Kidney tubule cell (primary cell): ENCODE measurements at regions not wholly inside any gene's neighbourhood (a gene's known extent, or its start where the extent isn't known, plus 50 kb on each side); places are given as distances from the start of the nearest gene placed in this dataset.

Experiments
- DNase-seq: peaks from one replicate; pipeline ENCODE4 v3.0.0-alpha.2; 2018; ENCODE audit warnings: low spot score

GRCh38 chr7:106808967-106809635 is 56.0 kb upstream of the PIK3CG start:
- DNase-seq, result no peak

DNA sequence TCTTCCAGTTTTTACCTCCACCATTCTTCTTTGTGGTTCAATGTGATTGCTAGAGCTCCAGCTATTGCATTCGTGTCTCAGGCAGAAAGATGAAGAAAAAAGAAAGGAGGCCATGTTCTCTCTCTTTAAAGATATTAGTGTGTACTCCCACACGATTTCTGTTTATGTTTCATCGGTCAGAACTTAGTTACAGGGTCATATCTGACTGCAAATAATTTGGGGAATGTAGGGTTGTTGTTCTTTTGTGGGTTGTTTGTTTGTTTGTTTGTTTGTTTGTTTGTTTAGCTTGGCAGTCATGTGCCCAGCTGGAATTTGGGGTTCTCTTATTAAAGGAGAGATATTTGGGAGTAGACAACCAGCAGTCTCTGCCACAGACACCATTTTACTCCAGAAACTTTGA is 53.6 kb upstream of the PIK3CG start:
- DNase-seq, result no peak

GRCh38 chr7:106812027-106812643 is 52.9 kb upstream of the PIK3CG start:
- no peak for DNase-seq

DNA sequence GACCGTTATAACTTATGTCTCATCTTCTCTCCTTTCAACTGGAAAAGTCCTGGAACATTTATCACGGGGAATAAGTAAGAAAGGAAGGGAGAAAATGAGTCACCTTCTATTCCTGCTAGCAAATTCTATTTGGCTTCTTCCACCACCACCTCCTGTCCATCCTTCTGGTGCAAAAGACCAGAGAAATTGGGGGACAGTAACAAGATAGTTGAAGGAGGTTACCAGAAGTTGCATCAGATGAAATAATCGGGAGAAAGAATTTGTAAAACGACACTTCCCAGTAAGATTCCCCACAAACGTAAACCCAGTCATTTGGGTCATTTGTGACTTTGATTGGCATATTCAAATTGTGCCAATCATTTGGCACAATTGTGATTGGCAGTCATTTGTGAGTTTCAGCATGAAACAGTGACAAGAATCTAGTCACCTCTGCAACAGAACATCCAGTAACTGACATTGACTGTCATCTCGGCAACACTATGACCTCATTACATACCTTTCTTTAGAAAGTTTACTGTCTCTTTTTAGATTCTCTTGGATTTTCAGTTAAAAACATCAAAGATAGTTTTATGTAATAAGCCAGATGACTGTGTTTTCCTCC is 51.3 kb upstream of the PIK3CG start:
- DNase-seq, result peak; percentile 68

DNA sequence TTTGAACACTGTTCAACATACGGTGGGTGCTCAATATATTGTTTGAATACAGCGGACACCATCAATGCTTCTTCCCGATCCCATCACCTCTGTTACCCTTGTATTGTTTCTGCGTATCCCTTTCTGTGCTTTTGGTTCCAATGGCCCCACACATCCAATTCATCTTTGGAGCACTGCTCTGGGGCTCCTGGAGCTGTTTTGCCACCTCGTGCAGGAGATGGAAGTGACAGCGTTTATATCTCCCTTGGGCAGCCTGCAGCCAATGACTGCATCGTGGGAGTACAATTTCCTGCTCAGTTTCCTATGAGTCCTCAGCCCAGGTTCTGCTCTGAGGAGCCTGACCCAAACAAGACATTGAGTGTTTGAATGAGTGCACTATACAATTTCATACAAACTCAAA is 50.2 kb upstream of the PIK3CG start:
- peak; percentile 21 for DNase-seq
